ENCODE measurements at regions not wholly inside any gene's neighbourhood (a gene's known extent, or its start where the extent isn't known, plus 50 kb on each side); places are given as distances from the start of the nearest gene placed in this dataset.

GRCh38 chr2:224109751-224110150, 70.7 kb upstream of the SERPINE2 start:
- no peak for TF ChIP-seq EZH2 (IDR thresholded peaks at IDR 0.05; ENCODE audit: low read depth, unreplicated experiment)
- TF ChIP-seq CTCF (conservative IDR thresholded peaks at IDR 0.05; ENCODE audit: low read depth in 2 of 2) = no peak
- no peak for TF ChIP-seq POLR2AphosphoS5 (IDR thresholded peaks at IDR 0.05; ENCODE audit: low read depth)
